ENCODE measurements at regions not wholly inside any gene's neighbourhood (a gene's known extent, or its start where the extent isn't known, plus 50 kb on each side); places are given as distances from the start of the nearest gene placed in this dataset.
"Not testable (repeated sequence)": the region's sequence is repeated elsewhere in the genome, so short reads cannot be mapped to it uniquely, and the experiment has no call there.

GRCh38 chr9:90981726-90982125, 180.1 kb downstream of the SYK start:
- DNase-seq = no peak

- DNase-seq = no peak
Measured at GRCh38 chr9:90983394-90983793, 181.8 kb downstream of the SYK start.

GRCh38 chr9:90985631-90986030, 184.0 kb downstream of the SYK start:
- DNase-seq = no peak

GRCh38 chr9:90986161-90986560, 184.5 kb downstream of the SYK start:
- no peak for DNase-seq

- DNase-seq = no peak
Measured at GRCh38 chr9:90987566-90987965, 185.9 kb downstream of the SYK start.

- no peak for DNase-seq
Measured at GRCh38 chr9:90988318-90988717, 186.7 kb downstream of the SYK start.

- no peak for DNase-seq
Measured at GRCh38 chr9:90991953-90992352, 190.3 kb downstream of the SYK start.

- no peak for DNase-seq
Measured at GRCh38 chr9:90995516-90995915, 193.9 kb downstream of the SYK start.

GRCh38 chr9:90996154-90997065, 194.8 kb downstream of the SYK start:
- no peak for DNase-seq

GRCh38 chr9:90998573-90998972, 197.0 kb downstream of the SYK start:
- DNase-seq = no peak

GRCh38 chr9:90999425-91000397, 198.1 kb downstream of the SYK start:
- DNase-seq = no peak

- no peak for DNase-seq
Measured at GRCh38 chr9:91001146-91001611, 199.6 kb downstream of the SYK start.

GRCh38 chr9:91004484-91004883, 202.9 kb downstream of the SYK start:
- DNase-seq = no peak

GRCh38 chr9:91004992-91005391, 203.4 kb downstream of the SYK start:
- DNase-seq = no peak

- no peak for DNase-seq
Measured at GRCh38 chr9:91006046-91006445, 204.4 kb downstream of the SYK start.

GRCh38 chr9:91008568-91008967, 206.9 kb downstream of the SYK start:
- DNase-seq = no peak

GRCh38 chr9:91011891-91012290, 210.3 kb downstream of the SYK start:
- DNase-seq = no peak

- DNase-seq = no peak
Measured at GRCh38 chr9:91012933-91013841, 211.6 kb downstream of the SYK start.

- no peak for DNase-seq
Measured at GRCh38 chr9:91017245-91017644, 215.6 kb downstream of the SYK start.

GRCh38 chr9:91019871-91020270, 218.3 kb downstream of the SYK start:
- DNase-seq = not testable (repeated sequence)

- DNase-seq = not testable (repeated sequence)
Measured at GRCh38 chr9:91021656-91022055, 220.0 kb downstream of the SYK start.

- DNase-seq = no peak
Measured at GRCh38 chr9:91023741-91024140, 222.1 kb downstream of the SYK start.

All from NCI-H526 (cell line).